GM18507 (cell line): ENCODE measurements at regions not wholly inside any gene's neighbourhood (a gene's known extent, or its start where the extent isn't known, plus 50 kb on each side); places are given as distances from the start of the nearest gene placed in this dataset.

ENCODE experiments used
- DNase-seq: peaks from one replicate; pipeline ENCODE4 v3.0.0; 2011; ENCODE audit warnings: low read depth; ENCODE audit not compliant: insufficient read length; ENCODE audit errors: extremely low spot score
- FAIRE-seq: peaks from 2 replicates; lab custom pipeline; 2011; peaks lifted over from hg19 to GRCh38; lab: Jason Lieb, UNC

GRCh38 chr2:217694291-217694690 is 308.5 kb downstream of the TNS1 start:
- no peak for FAIRE-seq
- DNase-seq, result no peak

DNA sequence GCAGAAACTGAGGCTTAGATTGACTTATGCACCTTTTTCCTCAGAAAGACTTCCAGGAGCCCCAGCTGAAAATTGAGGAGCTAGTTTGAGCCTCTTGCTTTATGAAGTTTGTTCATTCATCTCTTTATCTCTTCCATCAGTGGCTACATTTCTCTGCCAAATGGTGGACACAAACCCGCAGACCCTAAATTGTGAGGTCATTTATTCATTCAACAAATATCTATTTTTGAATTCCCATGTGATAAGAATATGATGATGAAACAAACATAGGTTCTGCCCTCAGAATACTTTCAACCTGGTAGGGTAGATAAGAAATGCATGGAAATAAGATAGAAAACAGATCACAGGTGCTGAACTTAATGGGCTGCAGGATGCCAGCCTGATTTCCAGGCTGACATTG is 309.4 kb downstream of the TNS1 start:
- no peak for FAIRE-seq
- DNase-seq, result no peak

- DNase-seq (no peak), FAIRE-seq (no peak)
Measured at GRCh38 chr2:217691920-217692666, 310.7 kb downstream of the TNS1 start.

DNA sequence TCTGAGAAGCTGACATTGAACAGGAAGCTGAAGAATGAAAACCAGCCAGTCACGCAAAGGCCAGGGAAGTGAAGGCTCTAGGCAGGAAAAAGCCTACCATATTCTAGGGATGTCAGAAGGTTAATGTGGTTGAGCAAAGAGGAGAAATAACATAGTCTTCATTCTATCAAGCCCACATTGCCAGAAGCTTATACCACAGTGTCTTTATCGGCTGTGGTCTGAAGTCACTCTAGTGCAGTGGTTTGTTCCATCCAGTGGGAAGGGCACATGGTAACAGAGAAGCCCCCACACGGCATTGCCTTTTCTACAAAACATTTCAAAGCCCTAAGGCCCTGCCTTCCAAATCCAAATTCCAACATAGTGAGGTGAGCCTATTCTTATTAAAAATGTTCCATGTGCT is 311.3 kb downstream of the TNS1 start:
- DNase-seq (no peak), FAIRE-seq (no peak)

DNA sequence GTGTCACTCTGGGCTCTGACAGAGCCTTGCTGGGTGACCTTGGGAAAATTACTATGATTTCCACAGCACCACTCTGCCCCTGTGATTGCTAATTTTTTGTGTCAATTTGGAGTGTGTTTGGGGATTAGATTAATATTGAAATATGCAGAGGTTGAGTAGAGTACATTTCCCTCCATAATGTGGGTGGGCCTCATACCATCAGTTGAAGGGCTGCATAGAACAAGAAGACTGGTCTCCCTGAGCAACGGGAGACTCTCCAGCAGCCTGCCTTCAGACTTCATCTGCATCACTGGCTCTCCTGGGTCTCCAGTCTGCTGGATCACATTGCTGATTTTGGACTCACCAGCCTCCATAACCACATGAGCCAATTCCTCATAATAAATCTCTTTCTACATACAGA is 313.7 kb downstream of the TNS1 start:
- DNase-seq (no peak), FAIRE-seq (no peak)

GRCh38 chr2:217688494-217688893 is 314.3 kb downstream of the TNS1 start:
- DNase-seq (no peak), FAIRE-seq (no peak)

- DNase-seq (no peak), FAIRE-seq (no peak)
Measured at GRCh38 chr2:217687771-217688170, 315.0 kb downstream of the TNS1 start.

- no peak for DNase-seq
- no peak for FAIRE-seq
Measured at GRCh38 chr2:217685255-217685605, 317.6 kb downstream of the TNS1 start.

DNA sequence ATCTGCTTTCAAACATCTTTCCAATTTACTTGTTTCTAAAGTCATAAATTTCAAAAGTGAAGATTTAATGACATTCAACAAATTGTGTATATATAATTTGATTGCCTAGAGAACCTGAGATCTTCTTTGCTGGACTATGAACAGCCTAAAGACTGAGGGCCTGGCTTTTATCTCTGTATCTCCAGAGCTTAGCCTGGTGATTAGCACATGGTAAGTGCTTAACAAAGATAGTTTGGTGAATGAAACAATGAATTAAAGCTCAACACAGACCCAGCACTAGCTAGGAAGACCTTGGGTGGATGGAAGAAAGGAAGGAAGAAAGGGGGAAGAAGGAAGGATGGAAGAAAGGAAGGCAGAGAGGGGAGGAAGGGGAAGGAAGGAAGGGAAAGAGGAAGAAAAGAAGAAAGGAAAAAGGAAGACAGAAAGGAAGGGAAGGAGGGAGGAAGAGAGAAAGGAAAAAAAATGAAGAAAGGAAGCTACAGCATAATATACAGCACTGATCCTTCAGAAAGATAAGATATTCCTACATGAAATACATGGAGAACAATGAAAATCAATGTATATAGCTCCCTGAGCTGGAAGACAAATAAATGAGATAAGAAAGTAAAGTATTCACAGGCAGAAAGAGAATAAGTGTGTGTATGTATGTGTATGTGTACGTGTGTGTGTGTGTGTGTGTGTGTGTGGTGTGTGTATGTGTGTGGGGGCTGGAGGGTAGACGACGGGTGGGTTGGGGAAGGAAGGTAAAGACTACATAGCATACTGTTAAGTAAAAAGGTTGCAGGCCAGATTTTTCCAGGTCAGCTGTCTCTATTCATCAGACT is 318.2 kb downstream of the TNS1 start:
- no peak for FAIRE-seq
- DNase-seq, result no peak

- FAIRE-seq (no peak), DNase-seq (no peak)
Measured at GRCh38 chr2:217683106-217683870, 319.5 kb downstream of the TNS1 start.

GRCh38 chr2:217681791-217682190 is 321.0 kb downstream of the TNS1 start:
- FAIRE-seq (no peak), DNase-seq (no peak)

DNA sequence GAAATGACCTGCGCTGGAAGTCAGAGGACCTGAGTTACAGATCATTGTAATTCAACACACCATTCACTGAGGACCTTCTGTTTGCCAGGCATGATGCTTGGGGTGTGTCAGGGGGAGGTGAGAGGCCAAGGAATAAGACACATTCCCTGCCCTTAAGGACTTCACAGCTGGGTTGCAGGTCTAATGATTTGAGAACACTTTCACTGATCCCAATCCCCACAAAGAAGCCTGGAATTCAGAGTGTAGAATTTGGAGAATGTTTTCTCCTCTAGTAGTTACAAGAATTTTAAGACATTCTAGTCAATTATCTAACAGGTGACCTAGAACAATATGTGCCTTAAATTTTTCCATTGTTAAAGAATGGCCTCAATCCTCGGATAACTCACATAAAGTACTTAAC is 322.4 kb downstream of the TNS1 start:
- FAIRE-seq, result no peak
- no peak for DNase-seq

- DNase-seq, result no peak
- no peak for FAIRE-seq
Measured at GRCh38 chr2:217673627-217674026, 329.2 kb downstream of the TNS1 start.

DNA sequence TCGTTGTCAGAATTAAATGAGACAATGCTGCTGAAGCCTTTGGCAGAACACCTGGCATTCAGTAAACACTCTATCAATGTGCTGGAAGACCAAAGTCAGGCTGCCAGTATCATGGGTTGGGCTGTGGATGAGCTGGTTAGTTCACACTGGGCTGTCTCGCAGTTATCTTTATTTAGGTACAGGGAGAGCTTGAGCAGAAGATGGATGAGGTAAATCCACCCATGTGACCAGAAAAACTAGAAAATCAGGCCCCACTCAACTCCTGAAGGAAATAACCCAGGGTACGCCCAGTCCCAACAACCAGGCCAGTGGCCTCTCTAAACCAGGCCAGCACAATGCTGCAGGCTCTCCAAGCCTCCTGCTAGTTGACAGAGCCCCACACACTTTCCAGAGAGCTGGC is 330.3 kb downstream of the TNS1 start:
- DNase-seq (no peak), FAIRE-seq (no peak)

GRCh38 chr2:217671871-217672270 is 330.9 kb downstream of the TNS1 start:
- no peak for FAIRE-seq
- DNase-seq, result no peak

- FAIRE-seq (no peak), DNase-seq (no peak)
Measured at GRCh38 chr2:217671075-217671474, 331.7 kb downstream of the TNS1 start.

DNA sequence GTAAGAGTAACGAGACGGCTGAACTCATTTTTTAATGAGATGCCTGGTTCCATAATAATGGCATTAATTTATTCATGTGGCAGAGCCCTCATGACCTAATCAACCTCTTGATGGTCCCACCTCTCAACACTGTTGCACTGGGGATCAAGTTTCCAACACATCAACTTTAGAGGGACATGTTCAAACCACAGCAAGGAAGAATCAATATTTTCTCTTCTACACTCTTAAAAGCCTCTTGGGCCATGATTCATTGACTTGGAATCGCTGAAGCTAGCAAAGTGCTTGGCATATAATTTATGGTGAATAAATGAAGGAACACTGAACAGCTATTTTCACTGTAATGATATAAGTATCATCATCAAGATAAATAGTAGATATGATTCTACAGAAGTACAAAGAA is 333.0 kb downstream of the TNS1 start:
- FAIRE-seq (no peak), DNase-seq (no peak)

- no peak for FAIRE-seq
Measured at GRCh38 chr2:217667512-217667911, 335.3 kb downstream of the TNS1 start.

GRCh38 chr2:217667035-217667434 is 335.8 kb downstream of the TNS1 start:
- no peak for DNase-seq
- FAIRE-seq, result no peak

More at GRCh38 chr2:217667512-217667911, 335.3 kb downstream of the TNS1 start:
- no peak for DNase-seq

DNA sequence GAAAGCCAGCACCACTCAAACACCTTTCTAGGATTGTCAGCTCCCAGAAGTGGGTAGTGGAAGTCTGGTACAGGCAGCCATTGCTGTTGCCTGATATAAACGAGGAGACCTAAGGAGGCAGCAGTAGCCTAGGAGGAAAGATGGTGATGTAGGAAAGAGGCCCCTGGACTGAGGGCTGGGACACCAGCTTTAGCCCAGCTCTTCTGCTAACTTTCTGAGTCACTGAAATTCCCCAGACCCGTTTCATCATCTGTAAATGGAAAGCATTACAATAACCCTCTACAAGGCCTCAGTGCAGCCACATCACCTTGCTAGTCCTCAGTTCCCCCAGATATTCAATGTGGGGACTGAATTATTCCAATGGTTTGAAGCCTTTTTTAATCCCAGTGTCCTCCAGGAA is 336.5 kb downstream of the TNS1 start:
- FAIRE-seq (no peak), DNase-seq (no peak)
